HepG2 (cell line): ENCODE measurements at regions not wholly inside any gene's neighbourhood (a gene's known extent, or its start where the extent isn't known, plus 50 kb on each side); places are given as distances from the start of the nearest gene placed in this dataset.

Experiments used
- ATAC-seq: fragments of 200-7000 bp; cut with Tn5 transposase; 3 replicates; pipeline ENCODE4 v1.9.1; 2020; ENCODE audit warnings: mild to moderate bottlenecking, moderate library complexity
- BruUV-seq: library from RNA; stranded (reverse); fragments of 400-500 nt; replicated peaks from 2 replicates; lab custom pipeline; 2021; lab: Mats Ljungman, UMichigan
- CTCF ChIA-PET: fragments of 300-600 bp; formaldehyde crosslinking; extraction: SDS; loops from one replicate; lab custom pipeline; 2021; ENCODE audit warnings: low total read pairs, inconsistent platforms, low intra/inter-chr PET ratio; lab: Yijun Ruan, JAX
- POLR2A ChIA-PET: fragments of 350-600 bp; sonication (Branson Sonifier 250); formaldehyde crosslinking; loops from one replicate; lab custom pipeline; 2020; ENCODE audit warnings: antibody characterized with exemption, inconsistent platforms; lab: Yijun Ruan, JAX
- DNase-seq: peaks from one replicate; pipeline ENCODE4 v3.0.0-alpha.2; 2015; ENCODE audit warnings: low spot score
- FAIRE-seq: peaks from 3 replicates; lab custom pipeline; 2011; peaks lifted over from hg19 to GRCh38; lab: Jason Lieb, UNC
- H2AFZ ChIP-seq: one replicate; pipeline ENCODE4 v1.6.1; 2011; ENCODE audit warnings: low read length, inconsistent platforms
- H3K27ac ChIP-seq: fragments of 300-600 bp; 3 replicates; pipeline ENCODE4 v1.8.0; 2011; ENCODE audit warnings: mixed run types, mild to moderate bottlenecking, mixed read lengths, low read length, inconsistent platforms; ENCODE audit not compliant: insufficient read depth; ENCODE audit errors: extremely low read length
- H3K27me3 ChIP-seq, 2 experiments: fragments of 200-600 bp in 1 of 2; 2 replicates in 1 of 2; 3 replicates in 1 of 2; pipeline versions ENCODE4 v1.6.0 to v1.8.0; 2011; ENCODE audit warnings: low read length in 2 of 2, mild to moderate bottlenecking in 2 of 2, moderate library complexity in 2 of 2, inconsistent platforms in 1 of 2; ENCODE audit not compliant: insufficient read depth in 2 of 2, control insufficient read depth in 1 of 2
- H3K36me3 ChIP-seq, 2 experiments: fragments of 200-600 bp in 1 of 2; replicated peaks in 1 of 2; 2 replicates in 1 of 2; 3 replicates in 1 of 2; pipeline versions ENCODE4 v1.5.1 to v1.8.0; 2011; ENCODE audit warnings: low read length in 2 of 2, inconsistent platforms in 1 of 2; ENCODE audit not compliant: insufficient read depth in 2 of 2, control insufficient read depth in 1 of 2
- H3K4me1 ChIP-seq: 2 replicates; pipeline ENCODE4 v1.5.1; 2012; ENCODE audit warnings: low read length, inconsistent platforms; ENCODE audit not compliant: insufficient read depth
- H3K4me2 ChIP-seq: 2 replicates; pipeline ENCODE4 v1.6.0; 2011; ENCODE audit warnings: low read depth, low read length, inconsistent platforms
- H3K4me3 ChIP-seq, 3 experiments: fragments of 200-600 bp in 1 of 3; sonication (generic), shearing (Covaris generic) in 1 of 3; replicated peaks in 1 of 3; 2 replicates each; pipeline ENCODE4 v1.5.1; 2011 to 2016; ENCODE audit warnings: low read length in 3 of 3, inconsistent platforms in 2 of 3, low read depth in 2 of 3, mild to moderate bottlenecking in 2 of 3, control low read depth in 1 of 3, mixed read lengths in 1 of 3; ENCODE audit not compliant: insufficient read depth in 1 of 3
- H3K79me2 ChIP-seq: one replicate; pipeline ENCODE4 v1.6.1; 2011; ENCODE audit warnings: low read length, inconsistent platforms; ENCODE audit not compliant: insufficient read depth
- H3K9ac ChIP-seq: 2 replicates; pipeline ENCODE4 v1.6.0; 2011; ENCODE audit warnings: mild to moderate bottlenecking, low read depth, low read length, inconsistent platforms; ENCODE audit not compliant: insufficient read depth
- H3K9me3 ChIP-seq: 2 replicates; pipeline ENCODE4 v1.5.1; 2012; ENCODE audit warnings: mild to moderate bottlenecking, low read length
- H4K20me1 ChIP-seq: 2 replicates; pipeline ENCODE4 v1.6.0; 2011; ENCODE audit warnings: inconsistent platforms, mild to moderate bottlenecking, low read length, moderate library complexity; ENCODE audit not compliant: insufficient read depth
- GMEB2 ChIP-seq: IDR thresholded peaks from 2 replicates; pipeline ENCODE4 v1.6.1; 2016; ENCODE audit warnings: missing biosample characterization, missing genetic modification reagents, low read depth
- NCOA1 ChIP-seq: sonication (generic); formaldehyde crosslinking; IDR thresholded peaks from 2 replicates; pipeline ENCODE4 v1.9.0; 2021; ENCODE audit warnings: missing genetic modification reagents
- PITX1 ChIP-seq: sonication (generic); formaldehyde crosslinking; IDR thresholded peaks from 2 replicates; pipeline ENCODE4 v1.5.1; 2020; ENCODE audit warnings: mild to moderate bottlenecking, missing genetic modification reagents
- REL ChIP-seq: sonication (generic); formaldehyde crosslinking; conservative IDR thresholded peaks from 2 replicates; pipeline ENCODE4 v1.8.0; 2022; ENCODE audit warnings: mild to moderate bottlenecking, missing genetic modification reagents, moderate library complexity
- TFDP2 ChIP-seq: sonication (generic); formaldehyde crosslinking; IDR thresholded peaks from 2 replicates; pipeline ENCODE4 v1.4.0; 2020; ENCODE audit warnings: missing genetic modification reagents
- XRCC5 ChIP-seq: fragments of 200-400 bp; formaldehyde crosslinking; optimal IDR thresholded peaks from 2 replicates; pipeline ENCODE3; 2017; ENCODE audit warnings: mild to moderate bottlenecking, low read length
- YEATS2 ChIP-seq: sonication (generic); formaldehyde crosslinking; IDR thresholded peaks from 2 replicates; pipeline ENCODE4 v1.4.0; 2020; ENCODE audit warnings: missing genetic modification reagents, borderline replicate concordance
- ZBTB33 ChIP-seq: sonication (generic); formaldehyde crosslinking; IDR thresholded peaks from 2 replicates; pipeline ENCODE4 v1.4.0; 2020; ENCODE audit warnings: missing genetic modification reagents
- ZBTB38 ChIP-seq: sonication (generic); formaldehyde crosslinking; IDR thresholded peaks from 2 replicates; pipeline ENCODE4 v1.5.1; 2020; ENCODE audit warnings: mild to moderate bottlenecking, missing genetic modification reagents
- ZKSCAN1 ChIP-seq: fragments of 150-350 bp; IDR thresholded peaks from 2 replicates; pipeline ENCODE4 v1.6.1; 2014; ENCODE audit warnings: low read length
- ZMAT5 ChIP-seq: sonication (generic); formaldehyde crosslinking; IDR thresholded peaks from 2 replicates; pipeline ENCODE4 v1.5.0; 2020; ENCODE audit warnings: mild to moderate bottlenecking, low read depth, missing genetic modification reagents, borderline replicate concordance
- ZNF281 ChIP-seq: sonication (generic); formaldehyde crosslinking; IDR thresholded peaks from 2 replicates; pipeline ENCODE4 v1.4.0; 2020; ENCODE audit warnings: missing genetic modification reagents, borderline replicate concordance
- ZNF432 ChIP-seq: sonication (generic); formaldehyde crosslinking; IDR thresholded peaks from 2 replicates; pipeline ENCODE4 v1.5.0; 2020; ENCODE audit warnings: missing genetic modification reagents, mild to moderate bottlenecking, borderline replicate concordance
- ZUFSP ChIP-seq: sonication (generic); formaldehyde crosslinking; IDR thresholded peaks from 2 replicates; pipeline ENCODE4 v1.9.0; 2021; ENCODE audit warnings: missing genetic modification reagents, mild to moderate bottlenecking, borderline replicate concordance
- WGBS: methylation state at CpG from one replicate; pipeline ENCODE4 v1.1.6; 2017; ENCODE audit warnings: low lambda C conversion rate; 5-methylcytosine and 5-hydroxymethylcytosine counted together
- in situ Hi-C: cut with HindIII; loops from 2 replicates; pipeline ENCODE4 v1.10.0; 2017; ENCODE audit warnings: low pct_unique_long_range_greater_than_20kb; ENCODE audit not compliant: extremely low pct_ligation_motif_present
- intact Hi-C: fragments of 100-400 bp; cut with micrococcal nuclease; formaldehyde crosslinking; loops from one replicate; pipeline ENCODE4 v1.10.0; 2022; ENCODE audit not compliant: unreplicated experiment

GRCh38 chrX:140163371-140164159 lies 198.2 kb upstream of the CXorf66 start:
- WGBS: 33% methylated on average over 3 of the region's 3 CpGs
- DNase-seq: no peak
- no peaks in the 10 kb centered on the region for H3K79me2 ChIP-seq
- H4K20me1 ChIP-seq: no peaks in the 10 kb centered on the region
- no peak for ATAC-seq
- H3K4me2 ChIP-seq: no peak overlapping the region
- no peak overlapping the region for H2AFZ ChIP-seq
- ChIA-PET CTCF (no interaction called here), POLR2A (no interaction called here)
- intact Hi-C loops (no loop called here), in situ Hi-C loops (no loop called here)
- no peaks in the 10 kb centered on the region for H3K4me1 ChIP-seq
- no TSS peak for BruUV-seq
- H3K27me3 ChIP-seq: no peaks in the 10 kb centered on the region
- no peak overlapping the region for H3K9ac ChIP-seq
- no peak for FAIRE-seq
- H3K36me3 ChIP-seq: no peaks in the 10 kb centered on the region
- no peak overlapping the region for H3K27ac ChIP-seq
- no peaks in the 10 kb centered on the region for H3K9me3 ChIP-seq
- H3K4me3 ChIP-seq: no peak overlapping the region
- TF ChIP-seq ZNF281 (CRISPR knock-in tag) (no peak), TFDP2 (CRISPR knock-in tag) (no peak), ZUFSP (CRISPR knock-in tag) (no peak), ZMAT5 (CRISPR knock-in tag) (no peak), YEATS2 (CRISPR knock-in tag) (no peak), NCOA1 (CRISPR knock-in tag) (no peak), PITX1 (no peak), ZNF432 (no peak), ZKSCAN1 (no peak), XRCC5 (no peak), ZBTB38 (CRISPR knock-in tag) (no peak), REL (no peak), GMEB2 (CRISPR knock-in tag) (no peak), ZBTB33 (CRISPR knock-in tag) (no peak)
